ENCODE measurements at regions not wholly inside any gene's neighbourhood (a gene's known extent, or its start where the extent isn't known, plus 50 kb on each side); places are given as distances from the start of the nearest gene placed in this dataset.
A peak's percentile ranks its signal among the peaks of the same experiment; 100 is the strongest.

- Mint-ChIP-seq H3K4me3 (no peak overlapping the region), H3K27ac (no peak overlapping the region), H3K36me3 (no peaks in the 10 kb centered on the region), H3K4me1 (peaks cover 27% of the 10 kb centered on the region), H3K27me3 (ENCODE audit: low read depth) (no peaks in the 10 kb centered on the region; the same call in 1 of the 2 replicates), H3K9me3 (peaks cover 4% of the 10 kb centered on the region; the same call in 1 of the 2 replicates)
- ChIA-PET CTCF (interaction anchor here (0.6 to 2.1 kb wide), 27 partner anchors 9 to 615 kb away, joined by 3 to 19 read pairs (median 3); no protein-coding TSS in a partner anchor), POLR2A (no interaction called here)
- peak; percentile 69 for ATAC-seq
- peak; percentile 31; the same call in 1 of the 2 replicates for TF ChIP-seq CTCF (IDR thresholded peaks at IDR 0.05)
- TF ChIP-seq, protein P1, sequence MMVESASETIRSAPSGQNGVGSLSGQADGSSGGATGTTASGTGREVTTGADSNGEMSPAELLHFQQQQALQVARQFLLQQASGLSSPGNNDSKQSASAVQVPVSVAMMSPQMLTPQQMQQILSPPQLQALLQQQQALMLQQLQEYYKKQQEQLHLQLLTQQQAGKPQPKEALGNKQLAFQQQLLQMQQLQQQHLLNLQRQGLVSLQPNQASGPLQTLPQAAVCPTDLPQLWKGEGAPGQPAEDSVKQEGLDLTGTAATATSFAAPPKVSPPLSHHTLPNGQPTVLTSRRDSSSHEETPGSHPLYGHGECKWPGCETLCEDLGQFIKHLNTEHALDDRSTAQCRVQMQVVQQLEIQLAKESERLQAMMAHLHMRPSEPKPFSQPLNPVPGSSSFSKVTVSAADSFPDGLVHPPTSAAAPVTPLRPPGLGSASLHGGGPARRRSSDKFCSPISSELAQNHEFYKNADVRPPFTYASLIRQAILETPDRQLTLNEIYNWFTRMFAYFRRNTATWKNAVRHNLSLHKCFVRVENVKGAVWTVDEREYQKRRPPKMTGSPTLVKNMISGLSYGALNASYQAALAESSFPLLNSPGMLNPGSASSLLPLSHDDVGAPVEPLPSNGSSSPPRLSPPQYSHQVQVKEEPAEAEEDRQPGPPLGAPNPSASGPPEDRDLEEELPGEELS (CRISPR knock-in tag; IDR thresholded peaks at IDR 0.05): no peak
- DNase-seq (ENCODE audit: low spot score): peak; percentile 63
Observed at GRCh38 chr19:29084266-29084665, 128.7 kb downstream of the UQCRFS1 start.

- no peak for DNase-seq (ENCODE audit: low spot score)
- peaks cover 4% of the 10 kb centered on the region; the same call in 1 of the 2 replicates for H3K9me3 Mint-ChIP-seq
- no peak overlapping the region for H3K4me3 Mint-ChIP-seq
- H3K27me3 Mint-ChIP-seq (ENCODE audit: low read depth): no peaks in the 10 kb centered on the region; the same call in 1 of the 2 replicates
- no peak for ATAC-seq
- TF ChIP-seq NR1H2 (CRISPR knock-in tag; IDR thresholded peaks at IDR 0.05) (no peak), FOXJ3 (CRISPR knock-in tag; IDR thresholded peaks at IDR 0.05; ENCODE audit: borderline replicate concordance) (no peak), ATF1 (CRISPR knock-in tag; IDR thresholded peaks at IDR 0.05) (no peak), TP53 (CRISPR knock-in tag; IDR thresholded peaks at IDR 0.05) (no peak), ZBTB21 (CRISPR knock-in tag; IDR thresholded peaks at IDR 0.05; ENCODE audit: borderline replicate concordance) (no peak), FOXK1 (CRISPR knock-in tag; IDR thresholded peaks at IDR 0.05) (no peak)
- TF ChIP-seq, protein P2, sequence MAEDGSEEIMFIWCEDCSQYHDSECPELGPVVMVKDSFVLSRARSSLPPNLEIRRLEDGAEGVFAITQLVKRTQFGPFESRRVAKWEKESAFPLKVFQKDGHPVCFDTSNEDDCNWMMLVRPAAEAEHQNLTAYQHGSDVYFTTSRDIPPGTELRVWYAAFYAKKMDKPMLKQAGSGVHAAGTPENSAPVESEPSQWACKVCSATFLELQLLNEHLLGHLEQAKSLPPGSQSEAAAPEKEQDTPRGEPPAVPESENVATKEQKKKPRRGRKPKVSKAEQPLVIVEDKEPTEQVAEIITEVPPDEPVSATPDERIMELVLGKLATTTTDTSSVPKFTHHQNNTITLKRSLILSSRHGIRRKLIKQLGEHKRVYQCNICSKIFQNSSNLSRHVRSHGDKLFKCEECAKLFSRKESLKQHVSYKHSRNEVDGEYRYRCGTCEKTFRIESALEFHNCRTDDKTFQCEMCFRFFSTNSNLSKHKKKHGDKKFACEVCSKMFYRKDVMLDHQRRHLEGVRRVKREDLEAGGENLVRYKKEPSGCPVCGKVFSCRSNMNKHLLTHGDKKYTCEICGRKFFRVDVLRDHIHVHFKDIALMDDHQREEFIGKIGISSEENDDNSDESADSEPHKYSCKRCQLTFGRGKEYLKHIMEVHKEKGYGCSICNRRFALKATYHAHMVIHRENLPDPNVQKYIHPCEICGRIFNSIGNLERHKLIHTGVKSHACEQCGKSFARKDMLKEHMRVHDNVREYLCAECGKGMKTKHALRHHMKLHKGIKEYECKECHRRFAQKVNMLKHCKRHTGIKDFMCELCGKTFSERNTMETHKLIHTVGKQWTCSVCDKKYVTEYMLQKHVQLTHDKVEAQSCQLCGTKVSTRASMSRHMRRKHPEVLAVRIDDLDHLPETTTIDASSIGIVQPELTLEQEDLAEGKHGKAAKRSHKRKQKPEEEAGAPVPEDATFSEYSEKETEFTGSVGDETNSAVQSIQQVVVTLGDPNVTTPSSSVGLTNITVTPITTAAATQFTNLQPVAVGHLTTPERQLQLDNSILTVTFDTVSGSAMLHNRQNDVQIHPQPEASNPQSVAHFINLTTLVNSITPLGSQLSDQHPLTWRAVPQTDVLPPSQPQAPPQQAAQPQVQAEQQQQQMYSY (CRISPR knock-in tag; IDR thresholded peaks at IDR 0.05): no peak
- ChIA-PET CTCF (interaction anchor here (0.6 to 2.1 kb wide), 19 partner anchors 8 to 615 kb away, joined by 3 to 19 read pairs (median 4); no protein-coding TSS in a partner anchor), POLR2A (no interaction called here)
- H3K36me3 Mint-ChIP-seq: no peaks in the 10 kb centered on the region
- H3K27ac Mint-ChIP-seq: no peak overlapping the region
- peaks cover 31% of the 10 kb centered on the region for H3K4me1 Mint-ChIP-seq
Observed at GRCh38 chr19:29083863-29084262, 129.1 kb downstream of the UQCRFS1 start.

DNA sequence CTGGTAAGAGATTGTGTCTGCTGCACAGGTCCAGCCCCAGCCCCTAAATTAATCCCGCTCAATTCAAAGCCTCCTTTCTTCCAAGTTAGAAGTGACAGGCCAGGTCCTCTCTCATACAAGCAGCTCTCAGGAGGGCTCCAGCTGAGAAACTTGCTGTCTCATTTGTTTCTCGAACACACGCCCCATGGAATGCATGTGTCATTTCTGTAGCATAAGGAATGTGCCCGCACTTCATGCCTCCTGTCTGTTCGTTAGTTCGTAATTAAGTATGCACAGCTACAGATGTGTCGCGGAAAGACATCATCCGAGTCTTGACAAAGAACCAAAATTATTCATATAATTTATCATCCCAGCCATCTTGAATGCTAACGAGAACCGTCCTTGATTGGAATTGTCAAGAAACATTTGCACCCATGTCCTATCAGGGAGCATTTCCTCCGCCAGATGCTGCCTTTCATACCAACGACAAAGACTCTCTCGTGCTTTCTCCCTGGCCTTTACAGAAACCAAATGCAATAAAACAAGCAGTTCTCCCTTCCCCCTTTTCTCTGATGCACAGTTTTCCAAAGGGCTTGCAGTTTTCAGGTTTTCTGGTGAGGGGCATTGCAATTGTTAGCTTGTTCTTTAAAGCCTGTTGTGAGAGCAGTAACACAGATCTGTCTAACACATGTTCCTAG lies 133.5 kb downstream of the UQCRFS1 start:
- DNase-seq (ENCODE audit: low spot score): no peak
- no peak overlapping the region for H3K4me3 Mint-ChIP-seq
- no peak overlapping the region for H3K27ac Mint-ChIP-seq
- no peaks in the 10 kb centered on the region; the same call in 1 of the 2 replicates for H3K27me3 Mint-ChIP-seq (ENCODE audit: low read depth)
- ChIA-PET POLR2A (no interaction called here), CTCF (no interaction called here)
- H3K36me3 Mint-ChIP-seq: no peaks in the 10 kb centered on the region
- peaks cover 44% of the 10 kb centered on the region for H3K4me1 Mint-ChIP-seq
- ATAC-seq: no peak
- peaks cover 8% of the 10 kb centered on the region for H3K9me3 Mint-ChIP-seq
- TF ChIP-seq E2F5 (CRISPR knock-in tag; IDR thresholded peaks at IDR 0.05): no peak
- TF ChIP-seq GRHL2 (CRISPR knock-in tag; IDR thresholded peaks at IDR 0.05; ENCODE audit: insufficient replicate concordance, severe bottlenecking): no peak
- no peak for TF ChIP-seq ZMAT4 (CRISPR knock-in tag; IDR thresholded peaks at IDR 0.05)
- no peak for TF ChIP-seq SOX15 (CRISPR knock-in tag; IDR thresholded peaks at IDR 0.05)
- TF ChIP-seq, protein P3, sequence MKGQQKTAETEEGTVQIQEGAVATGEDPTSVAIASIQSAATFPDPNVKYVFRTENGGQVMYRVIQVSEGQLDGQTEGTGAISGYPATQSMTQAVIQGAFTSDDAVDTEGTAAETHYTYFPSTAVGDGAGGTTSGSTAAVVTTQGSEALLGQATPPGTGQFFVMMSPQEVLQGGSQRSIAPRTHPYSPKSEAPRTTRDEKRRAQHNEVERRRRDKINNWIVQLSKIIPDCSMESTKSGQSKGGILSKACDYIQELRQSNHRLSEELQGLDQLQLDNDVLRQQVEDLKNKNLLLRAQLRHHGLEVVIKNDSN (CRISPR knock-in tag; IDR thresholded peaks at IDR 0.05): no peak
- TF ChIP-seq ZNF671 (CRISPR knock-in tag; IDR thresholded peaks at IDR 0.05): no peak
- no peak for TF ChIP-seq MYBL2 (CRISPR knock-in tag; IDR thresholded peaks at IDR 0.05)
- no peak for TF ChIP-seq CREM (CRISPR knock-in tag; IDR thresholded peaks at IDR 0.05)
- TF ChIP-seq GTF2I (CRISPR knock-in tag; conservative IDR thresholded peaks at IDR 0.05): no peak
- TF ChIP-seq FOXP1 (CRISPR knock-in tag; IDR thresholded peaks at IDR 0.05; ENCODE audit: borderline replicate concordance): no peak
- no peak for TF ChIP-seq PRRX2 (CRISPR knock-in tag; IDR thresholded peaks at IDR 0.05)
- TF ChIP-seq ATF3 (CRISPR knock-in tag; conservative IDR thresholded peaks at IDR 0.05): no peak
- no peak for TF ChIP-seq TP53 (CRISPR knock-in tag; IDR thresholded peaks at IDR 0.05)

Measured in WTC11 (cell line).